Left renal pelvis (tissue), 4 donors: ENCODE measurements at regions not wholly inside any gene's neighbourhood (a gene's known extent, or its start where the extent isn't known, plus 50 kb on each side); places are given as distances from the start of the nearest gene placed in this dataset.
"Not testable (repeated sequence)": the region's sequence is repeated elsewhere in the genome, so short reads cannot be mapped to it uniquely, and the experiment has no call there.

Experiments used
- DNase-seq, 4 donors: peaks; one replicate each; pipeline ENCODE4 v3.0.0-alpha.2; 2013; ENCODE audit warnings: low read depth in 4 of 4, low spot score in 3 of 4

- no peak for DNase-seq
Observed at GRCh38 chr2:186348200-186348599, 137.9 kb upstream of the ZC3H15 start.

GRCh38 chr2:186349508-186349907 lies 136.6 kb upstream of the ZC3H15 start:
- no peak for DNase-seq

GRCh38 chr2:186354160-186354559 lies 131.9 kb upstream of the ZC3H15 start:
- not testable (repeated sequence) for DNase-seq

DNA sequence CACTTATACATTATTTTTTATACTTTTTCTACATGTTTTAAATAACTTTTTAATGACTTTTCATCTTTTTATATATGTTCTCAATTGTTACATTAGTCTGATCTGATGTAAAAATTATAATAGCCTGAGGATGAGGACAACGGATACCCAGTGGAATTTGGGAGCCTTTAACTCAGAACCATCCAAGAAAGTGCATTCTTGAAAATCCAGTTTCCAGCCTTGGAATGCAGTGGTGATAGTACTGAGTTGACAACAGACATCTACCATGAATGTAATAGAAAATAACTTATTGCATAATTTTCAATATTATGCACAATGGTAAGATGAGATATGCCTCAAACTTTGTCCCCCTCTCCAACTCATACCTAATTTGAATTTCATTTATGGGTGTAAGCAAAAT lies 120.7 kb upstream of the ZC3H15 start:
- no peak for DNase-seq

- no peak for DNase-seq
Observed at GRCh38 chr2:186379052-186379451, 107.0 kb upstream of the ZC3H15 start.

DNA sequence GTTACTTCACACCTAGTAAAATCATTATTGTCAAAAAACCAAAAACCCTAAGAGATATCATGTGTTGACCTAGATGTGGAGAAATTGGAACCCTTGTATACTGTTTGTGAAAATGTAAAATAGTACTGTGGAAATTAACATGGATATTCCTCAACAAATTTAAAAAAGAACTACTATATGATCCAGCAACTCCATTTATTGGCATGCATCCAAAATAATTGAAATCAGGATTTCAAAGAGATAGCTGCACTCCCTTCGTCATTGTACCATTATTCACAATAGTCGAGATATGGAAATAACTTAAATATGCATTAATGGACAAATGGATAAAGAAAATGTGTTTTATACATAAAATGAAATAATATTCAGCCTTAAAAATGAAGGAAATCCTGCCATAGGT lies 105.3 kb upstream of the ZC3H15 start:
- no peak for DNase-seq

GRCh38 chr2:186381573-186381972 lies 104.5 kb upstream of the ZC3H15 start:
- DNase-seq, result no peak

DNA sequence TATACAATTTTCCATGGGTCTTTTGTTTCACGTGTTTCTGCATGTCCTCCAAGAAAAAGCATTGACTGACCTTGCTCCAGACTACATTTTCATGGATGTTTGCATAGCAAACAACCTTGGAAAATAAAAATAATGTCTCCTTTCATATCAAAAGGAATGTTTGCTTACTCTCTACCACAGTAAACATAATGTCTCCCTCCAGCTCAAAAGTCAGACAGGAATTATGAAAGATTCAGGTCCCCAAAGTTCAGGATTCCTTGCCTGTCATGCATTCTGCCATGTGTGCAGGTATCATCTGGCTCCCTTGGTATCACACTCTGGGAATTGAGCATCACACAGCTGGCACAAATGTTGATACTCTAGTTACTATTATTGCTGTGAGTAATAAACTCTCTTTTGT lies 103.1 kb upstream of the ZC3H15 start:
- DNase-seq, result no peak

- DNase-seq, result no peak
Observed at GRCh38 chr2:186384226-186384625, 101.8 kb upstream of the ZC3H15 start.

- DNase-seq, result not testable (repeated sequence)
Observed at GRCh38 chr2:186385638-186386201, 100.3 kb upstream of the ZC3H15 start.

GRCh38 chr2:186399082-186399644 lies 86.9 kb upstream of the ZC3H15 start:
- no peak for DNase-seq

DNA sequence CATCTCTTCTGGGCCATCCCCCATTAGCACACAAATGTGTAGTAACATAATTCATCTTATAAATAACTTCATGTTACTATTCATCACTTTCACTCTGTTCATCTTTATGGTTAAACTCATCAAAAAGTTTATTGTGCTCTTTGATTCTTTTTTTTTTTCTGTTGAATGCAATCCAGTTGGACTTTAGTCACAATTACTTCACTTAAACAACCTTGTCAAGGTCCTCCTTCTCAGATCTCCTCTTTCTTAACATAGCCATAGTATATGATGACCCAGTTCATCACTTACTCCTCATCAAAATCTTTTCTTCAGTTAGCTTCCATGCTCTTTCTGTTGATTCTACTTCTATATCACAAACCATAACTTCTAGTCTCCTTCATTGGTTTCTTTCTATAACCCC lies 80.2 kb upstream of the ZC3H15 start:
- DNase-seq, result no peak

DNA sequence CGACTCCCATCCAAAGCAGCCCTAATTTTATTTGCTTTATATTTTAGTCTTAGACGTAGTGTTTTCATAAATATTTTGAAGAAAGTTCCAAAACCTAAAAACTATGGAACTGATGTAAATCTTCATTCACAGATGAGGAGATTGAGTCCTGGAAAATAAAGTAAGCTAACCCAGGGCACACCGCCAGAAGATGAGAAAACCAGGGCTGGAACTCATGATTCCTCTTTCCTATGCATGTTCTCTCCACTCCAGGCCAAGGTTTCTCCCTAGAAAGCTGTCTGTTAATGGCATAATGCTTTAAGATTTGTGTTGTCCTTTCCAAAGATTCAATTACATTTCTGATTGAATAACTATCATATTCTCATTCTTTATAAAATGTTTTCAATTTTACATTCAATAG lies 78.4 kb upstream of the ZC3H15 start:
- DNase-seq, result no peak

DNA sequence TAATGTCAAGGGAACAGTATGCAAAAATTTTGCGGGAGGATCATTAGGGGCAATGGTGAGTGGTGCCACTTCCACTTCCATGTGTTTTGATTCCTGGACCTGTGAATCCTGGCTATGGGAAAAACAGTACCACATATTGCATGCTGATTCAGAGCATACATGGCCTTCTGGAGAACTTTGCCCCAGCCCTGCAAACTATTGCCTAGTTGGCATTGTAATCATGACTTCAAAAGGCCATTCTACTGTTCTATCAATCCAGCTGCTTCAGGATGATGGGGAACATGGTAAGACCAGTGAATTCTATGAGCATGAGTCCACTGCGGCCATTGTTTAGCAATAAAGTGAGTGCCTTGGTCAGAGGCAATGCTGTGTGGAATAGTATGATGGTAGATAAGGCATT lies 75.3 kb upstream of the ZC3H15 start:
- no peak for DNase-seq

- DNase-seq, result no peak
Observed at GRCh38 chr2:186422226-186422625, 63.8 kb upstream of the ZC3H15 start.

DNA sequence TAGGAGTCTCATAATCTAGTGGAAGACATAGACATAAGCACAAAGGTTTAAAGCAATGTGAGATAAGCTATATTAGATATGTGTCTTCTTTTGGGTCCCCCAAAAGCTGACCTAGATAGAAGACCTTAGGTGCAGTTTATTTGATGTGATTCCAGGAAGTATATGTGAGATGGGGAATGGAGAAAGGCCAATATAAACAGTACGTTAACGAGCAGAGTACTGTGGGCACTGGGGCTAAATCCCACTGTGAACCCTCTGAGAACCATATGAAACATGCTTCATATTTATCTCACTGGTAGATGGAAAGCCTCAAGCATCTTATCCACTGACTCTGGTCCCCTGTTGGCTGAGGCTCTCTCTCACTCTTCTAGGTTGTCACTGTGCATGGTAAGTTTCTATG lies 62.6 kb upstream of the ZC3H15 start:
- no peak for DNase-seq

DNA sequence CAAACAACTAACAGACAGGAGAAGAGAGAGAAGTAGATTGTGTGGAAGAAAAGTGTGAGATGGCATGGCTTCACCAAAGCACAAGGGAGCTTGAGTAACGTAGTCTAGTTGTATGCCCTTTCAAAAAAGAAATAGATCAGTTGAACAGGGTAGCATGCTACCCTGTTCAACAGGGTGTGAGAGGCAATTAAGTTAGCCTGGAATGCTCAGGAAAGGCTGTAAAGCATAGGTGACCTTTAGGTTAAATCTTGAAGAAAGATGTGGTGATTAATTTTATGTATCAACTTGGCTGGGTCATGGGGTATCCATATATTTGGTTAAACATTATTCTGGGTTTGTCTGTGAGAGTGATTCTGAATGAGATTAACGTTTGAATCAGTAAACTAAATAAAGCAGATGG lies 61.8 kb upstream of the ZC3H15 start:
- no peak for DNase-seq

GRCh38 chr2:186425576-186425975 lies 60.5 kb upstream of the ZC3H15 start:
- no peak for DNase-seq

DNA sequence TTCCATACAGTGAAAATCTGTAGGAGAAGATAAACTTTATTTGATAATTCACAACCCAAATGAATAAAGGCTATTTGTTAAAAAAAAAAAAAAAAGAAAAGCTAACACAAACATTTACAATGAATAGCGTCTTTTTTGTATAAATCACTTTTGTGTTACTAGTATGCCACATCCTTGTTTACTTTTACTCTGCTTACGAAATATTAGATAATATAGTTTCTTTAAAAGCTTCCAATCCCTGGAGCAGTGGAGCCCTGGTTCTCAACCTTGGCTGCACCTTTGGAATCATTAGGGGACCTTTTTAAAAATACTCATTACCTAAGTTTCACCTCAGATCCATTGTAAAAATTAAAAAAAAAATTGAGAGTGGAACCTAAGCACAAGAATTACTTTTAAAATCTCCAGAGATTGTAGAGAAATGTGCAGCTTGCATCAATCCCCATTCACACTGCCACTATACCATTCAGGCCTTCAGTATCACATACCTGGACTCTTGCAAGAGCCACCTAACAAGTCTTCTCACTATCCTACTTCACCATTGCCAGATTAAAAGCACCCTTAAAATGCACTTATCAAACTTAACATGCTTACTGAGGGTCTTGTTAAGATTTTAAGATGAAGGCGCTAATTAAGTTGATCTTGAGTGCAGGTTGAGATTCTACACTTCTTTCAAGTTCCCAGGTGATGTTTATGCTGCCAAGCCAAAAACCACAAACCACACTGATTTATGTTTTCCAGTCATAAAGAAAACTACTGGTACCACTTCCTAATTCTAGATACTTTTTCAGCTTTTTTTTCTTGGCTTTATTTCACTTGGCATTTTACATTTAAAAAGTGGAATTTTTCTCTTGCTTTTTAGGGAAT lies 59.7 kb upstream of the ZC3H15 start:
- no peak for DNase-seq

- DNase-seq, result not testable (repeated sequence)
Observed at GRCh38 chr2:186427017-186427350, 59.1 kb upstream of the ZC3H15 start.

- DNase-seq, result no peak
Observed at GRCh38 chr2:186427970-186428369, 58.1 kb upstream of the ZC3H15 start.

- DNase-seq, result no peak
Observed at GRCh38 chr2:186429104-186429503, 57.0 kb upstream of the ZC3H15 start.
